T47D (cell line): ENCODE measurements at regions not wholly inside any gene's neighbourhood (a gene's known extent, or its start where the extent isn't known, plus 50 kb on each side); places are given as distances from the start of the nearest gene placed in this dataset.
"Not testable (repeated sequence)": the region's sequence is repeated elsewhere in the genome, so short reads cannot be mapped to it uniquely, and the experiment has no call there.

ENCODE experiments used
- DNase-seq, 2 experiments: peaks; one replicate each; pipeline versions ENCODE4 v3.0.0 to v3.0.0-alpha.2; 2011 to 2012; ENCODE audit warnings: low read depth in 1 of 2, low spot score in 1 of 2
- JUND ChIP-seq: IDR thresholded peaks from 2 replicates; pipeline ENCODE4 v1.6.1; 2012; ENCODE audit warnings: low read depth
- in situ Hi-C: cut with HindIII; loops from 2 replicates; pipeline ENCODE4 v1.10.0; 2016; ENCODE audit warnings: low sequenced_read_pairs, low pct_unique_long_range_greater_than_20kb

DNA sequence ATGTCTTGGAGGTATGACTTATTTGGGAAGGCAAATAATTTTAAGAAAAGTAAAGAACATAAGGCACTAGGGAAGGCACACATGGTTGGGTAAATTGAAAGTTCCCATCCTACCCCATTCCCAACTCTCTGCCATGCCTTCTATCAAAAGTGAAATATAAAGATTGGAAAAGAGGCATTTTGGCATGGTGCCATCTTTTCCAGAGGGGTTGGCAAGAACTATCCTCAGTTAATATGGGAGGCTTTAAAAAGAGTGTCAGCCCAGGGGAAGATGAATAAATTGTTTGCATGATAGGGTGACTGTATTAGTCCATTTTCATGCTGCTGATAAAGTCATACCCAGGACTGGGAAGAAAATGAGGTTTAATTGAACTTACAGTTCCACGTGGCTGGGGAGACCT lies 150.8 kb upstream of the BOD1L1 start:
- in situ Hi-C loops, result no loop called here
- no peak for TF ChIP-seq JUND
- DNase-seq, result no peak

- TF ChIP-seq JUND, result no peak
- in situ Hi-C loops, result no loop called here
These were observed 154.7 kb upstream of the BOD1L1 start for GRCh38 chr4:13782231-13782630.

DNA sequence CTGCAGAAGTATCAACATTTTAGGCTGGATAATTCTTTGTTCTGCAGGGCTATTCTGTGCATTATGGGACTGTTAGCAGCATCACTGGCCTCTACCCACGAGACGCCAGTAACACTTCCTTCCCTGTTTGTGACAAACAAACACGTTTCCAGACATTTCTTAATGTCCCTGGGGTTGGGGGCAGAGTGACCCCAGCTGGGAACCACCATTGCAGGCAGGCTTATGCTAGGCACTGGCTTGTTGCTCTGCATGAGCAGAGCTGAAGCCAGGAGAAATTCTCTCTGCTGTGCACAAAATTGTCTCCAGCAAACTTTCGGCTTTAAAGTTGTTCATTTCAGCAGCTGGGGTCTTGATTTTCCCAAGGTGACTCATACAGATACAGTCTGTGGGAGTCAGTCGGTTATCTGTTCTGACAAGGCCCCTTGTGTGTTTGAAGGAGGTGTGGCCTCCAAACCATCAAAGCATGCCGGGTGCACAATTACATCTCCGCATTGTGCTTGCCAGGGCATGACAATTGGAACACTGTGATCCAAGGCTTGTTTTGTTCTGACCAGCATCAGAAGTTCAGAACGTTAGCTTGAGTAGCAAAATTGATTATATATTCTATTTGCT lies 156.4 kb upstream of the BOD1L1 start:
- no peak for DNase-seq
- no peak for TF ChIP-seq JUND
- in situ Hi-C loops, result no loop called here

More at GRCh38 chr4:13782231-13782630, 154.7 kb upstream of the BOD1L1 start:
- no peak for DNase-seq

GRCh38 chr4:13793020-13793710 lies 165.6 kb upstream of the BOD1L1 start:
- in situ Hi-C loops, result no loop called here
- TF ChIP-seq JUND, result no peak
- no peak for DNase-seq

GRCh38 chr4:13794819-13795565 lies 167.5 kb upstream of the BOD1L1 start:
- in situ Hi-C loops, result no loop called here
- no peak for TF ChIP-seq JUND
- no peak for DNase-seq

GRCh38 chr4:13797061-13797460 lies 169.5 kb upstream of the BOD1L1 start:
- DNase-seq, result no peak
- in situ Hi-C loops, result no loop called here
- no peak for TF ChIP-seq JUND

DNA sequence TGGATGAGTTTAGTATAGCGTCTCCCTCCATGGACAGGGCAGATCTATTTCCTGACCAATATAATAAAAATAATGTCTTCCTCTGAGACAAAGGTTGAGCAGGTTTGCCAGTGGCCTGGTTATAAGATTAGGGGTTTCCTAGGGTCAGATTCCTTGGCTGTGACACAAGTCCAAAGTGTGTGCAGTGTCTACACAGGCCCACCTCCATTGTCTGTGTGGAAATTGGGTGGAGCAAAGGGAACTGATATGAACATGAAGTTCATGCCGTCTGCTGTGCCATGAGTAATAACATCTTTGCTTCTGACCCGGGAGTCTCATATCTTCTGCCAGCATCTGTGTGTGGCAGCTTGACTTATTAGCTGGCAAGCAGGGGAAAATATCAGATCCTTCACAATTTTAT lies 187.7 kb upstream of the BOD1L1 start:
- TF ChIP-seq JUND, result no peak
- in situ Hi-C loops, result no loop called here
- no peak for DNase-seq

DNA sequence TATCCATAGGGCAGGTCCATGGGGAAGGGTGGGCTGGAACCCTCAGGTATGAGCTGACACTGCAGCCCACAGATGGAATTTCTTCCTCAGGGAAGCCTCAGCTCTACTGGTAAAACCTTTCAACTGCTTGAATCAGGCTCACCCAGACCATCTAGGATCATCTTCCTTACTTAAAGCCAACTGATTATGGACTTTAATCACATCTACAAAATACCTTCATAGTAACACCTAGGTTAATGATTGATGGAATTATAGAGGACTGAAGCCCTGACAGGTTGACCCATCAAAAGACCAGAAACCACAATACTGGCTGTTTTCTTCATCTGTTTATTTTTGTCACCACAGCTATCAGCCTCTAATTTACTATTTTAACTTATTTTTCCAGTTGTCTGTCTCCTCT lies 188.9 kb upstream of the BOD1L1 start:
- TF ChIP-seq JUND, result no peak
- DNase-seq, result no peak
- in situ Hi-C loops, result no loop called here

GRCh38 chr4:13821522-13821921 lies 194.0 kb upstream of the BOD1L1 start:
- no peak for DNase-seq
- in situ Hi-C loops, result no loop called here
- TF ChIP-seq JUND, result no peak

DNA sequence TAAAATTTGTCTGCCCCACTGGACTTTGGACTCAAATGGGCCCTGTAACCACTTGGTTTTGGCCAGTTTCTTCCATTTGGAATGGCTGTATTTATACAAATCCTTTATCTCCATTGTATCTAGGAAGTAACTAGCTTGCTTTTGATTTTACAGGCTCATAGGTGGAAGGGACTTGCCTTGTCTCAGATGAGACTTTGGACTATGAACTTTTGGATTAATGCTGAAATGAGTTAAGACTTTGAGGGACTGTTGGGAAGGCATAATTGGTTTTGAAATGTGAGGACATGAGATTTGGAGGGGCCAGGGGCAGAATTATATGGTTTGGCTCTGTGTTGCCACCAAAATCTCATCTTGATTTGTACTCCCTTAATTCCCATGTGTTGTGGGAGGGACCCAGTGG lies 198.3 kb upstream of the BOD1L1 start:
- DNase-seq, in situ Hi-C loops: not testable (repeated sequence)

- no peak for DNase-seq
- in situ Hi-C loops, result no loop called here
- TF ChIP-seq JUND, result no peak
These were observed 201.9 kb upstream of the BOD1L1 start for GRCh38 chr4:13829457-13829856.

GRCh38 chr4:13830449-13830848 lies 202.9 kb upstream of the BOD1L1 start:
- in situ Hi-C loops, result no loop called here
- TF ChIP-seq JUND, result no peak
- no peak for DNase-seq

GRCh38 chr4:13833171-13833804 lies 205.8 kb upstream of the BOD1L1 start:
- TF ChIP-seq JUND, result no peak
- in situ Hi-C loops, result no loop called here
- no peak for DNase-seq
